GM12891 (cell line): ENCODE measurements at regions not wholly inside any gene's neighbourhood (a gene's known extent, or its start where the extent isn't known, plus 50 kb on each side); places are given as distances from the start of the nearest gene placed in this dataset.
"Not testable (repeated sequence)": the region's sequence is repeated elsewhere in the genome, so short reads cannot be mapped to it uniquely, and the experiment has no call there.

ENCODE experiments used
- PAX5 ChIP-seq: IDR thresholded peaks from 2 replicates; pipeline ENCODE4 v1.6.1; 2011; ENCODE audit warnings: low read length, moderate library complexity, mild to moderate bottlenecking; ENCODE audit not compliant: insufficient read depth, severe bottlenecking
- POLR2A ChIP-seq: IDR thresholded peaks from 2 replicates; pipeline ENCODE4 v1.6.1; 2011; ENCODE audit warnings: low read depth, low read length, control low read depth
- POLR2AphosphoS5 ChIP-seq: IDR thresholded peaks from 2 replicates; pipeline ENCODE4 v1.6.1; 2011; ENCODE audit warnings: low read depth, low read length, control low read depth
- POU2F2 ChIP-seq: IDR thresholded peaks from 2 replicates; pipeline ENCODE4 v1.6.1; 2011; ENCODE audit warnings: low read depth, mild to moderate bottlenecking, control low read depth, low read length, moderate library complexity
- SPI1 ChIP-seq: IDR thresholded peaks from 2 replicates; pipeline ENCODE4 v1.6.1; 2011; ENCODE audit warnings: low read depth, low read length, control low read depth
- TAF1 ChIP-seq: IDR thresholded peaks from 2 replicates; pipeline ENCODE4 v1.6.1; 2011; ENCODE audit warnings: low read depth, low read length, control low read depth

- not testable (repeated sequence) for TF ChIP-seq POLR2AphosphoS5, POLR2A, TAF1, SPI1, PAX5, POU2F2
Measured at GRCh38 chr9:107818503-107818829, 328.9 kb upstream of the KLF4 start.
